HPDE6-E6E7 (cell line): ENCODE measurements at regions not wholly inside any gene's neighbourhood (a gene's known extent, or its start where the extent isn't known, plus 50 kb on each side); places are given as distances from the start of the nearest gene placed in this dataset.
"Not testable (repeated sequence)": the region's sequence is repeated elsewhere in the genome, so short reads cannot be mapped to it uniquely, and the experiment has no call there.

Experiments used
- DNase-seq: peaks from one replicate; pipeline ENCODE4 v3.0.0; 2011; ENCODE audit warnings: missing footprints; ENCODE audit errors: extremely low spot score

DNA sequence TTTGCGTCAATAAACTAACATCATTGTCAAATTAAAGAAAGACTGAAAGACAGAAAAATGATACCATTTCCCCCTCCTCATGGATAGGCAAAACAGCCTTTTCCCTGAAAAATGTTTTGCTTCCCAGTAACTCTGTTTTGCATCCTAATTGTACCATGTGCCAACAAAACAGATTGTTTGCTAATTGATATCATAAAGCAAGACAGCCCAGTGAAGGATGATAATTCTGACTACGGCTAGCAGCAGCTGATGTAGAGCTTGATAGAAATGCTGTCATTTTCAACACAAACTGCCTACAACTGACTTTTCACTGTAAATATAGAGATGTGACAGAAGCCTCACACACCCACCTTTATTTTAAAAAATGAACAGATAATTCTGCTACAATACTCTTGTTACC lies 1061.6 kb downstream of the HACE1 start:
- no peak for DNase-seq

DNA sequence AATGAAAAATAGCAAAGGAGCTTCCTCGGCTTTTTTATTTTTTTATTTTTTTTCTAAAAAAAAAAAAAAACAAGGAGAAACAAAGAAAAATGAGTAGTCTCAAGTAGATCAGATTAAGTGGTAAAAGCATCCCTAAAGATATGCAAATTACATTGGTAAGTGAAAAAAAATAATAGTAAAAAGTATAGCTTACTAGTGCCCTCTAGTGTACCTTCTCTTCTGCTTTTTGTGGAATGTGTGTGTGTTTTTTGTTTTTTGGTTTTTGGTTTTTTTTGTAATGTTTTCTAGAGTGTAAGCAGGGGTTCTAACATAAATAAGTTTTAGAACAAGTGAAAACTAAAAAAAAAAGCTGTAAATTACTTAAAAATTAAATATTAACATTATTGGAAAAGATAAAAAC lies 1062.0 kb downstream of the HACE1 start:
- no peak for DNase-seq

DNA sequence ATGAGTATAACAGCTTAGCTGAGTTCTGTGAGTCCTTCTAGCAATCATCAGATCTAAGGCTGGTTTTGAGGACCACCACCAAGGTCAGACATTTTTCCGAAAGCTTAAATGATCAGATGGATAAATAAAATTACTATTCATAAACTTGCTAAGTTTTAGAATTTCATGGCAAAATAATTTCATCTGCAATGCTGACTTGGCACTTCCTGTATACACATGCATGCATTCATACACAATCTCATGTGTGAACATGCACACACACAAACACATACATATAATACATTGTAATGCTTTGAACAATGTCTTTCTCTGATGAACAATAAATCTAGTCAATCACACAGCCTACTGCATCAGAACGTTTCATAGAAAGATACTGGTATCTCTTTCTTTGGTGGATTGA lies 1068.3 kb downstream of the HACE1 start:
- DNase-seq, result no peak

DNA sequence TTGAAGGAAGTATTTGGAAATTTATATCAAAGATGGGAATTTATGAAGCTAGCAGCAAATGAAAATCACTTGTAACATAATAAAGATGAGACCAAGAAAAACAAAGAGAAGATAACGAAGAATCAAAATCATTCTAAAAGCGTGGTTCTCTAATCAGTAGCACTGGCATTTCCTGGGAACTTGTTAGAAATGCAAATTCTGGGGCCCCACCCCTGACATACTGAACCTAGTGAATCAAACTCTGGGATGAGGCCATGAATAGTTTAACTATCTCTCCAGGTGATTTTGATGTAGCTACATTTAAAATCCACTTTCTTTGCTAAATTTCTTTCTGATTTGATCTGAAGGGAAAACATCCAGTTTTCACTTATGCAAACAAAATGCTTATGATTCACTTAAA lies 1075.6 kb downstream of the HACE1 start:
- no peak for DNase-seq

DNA sequence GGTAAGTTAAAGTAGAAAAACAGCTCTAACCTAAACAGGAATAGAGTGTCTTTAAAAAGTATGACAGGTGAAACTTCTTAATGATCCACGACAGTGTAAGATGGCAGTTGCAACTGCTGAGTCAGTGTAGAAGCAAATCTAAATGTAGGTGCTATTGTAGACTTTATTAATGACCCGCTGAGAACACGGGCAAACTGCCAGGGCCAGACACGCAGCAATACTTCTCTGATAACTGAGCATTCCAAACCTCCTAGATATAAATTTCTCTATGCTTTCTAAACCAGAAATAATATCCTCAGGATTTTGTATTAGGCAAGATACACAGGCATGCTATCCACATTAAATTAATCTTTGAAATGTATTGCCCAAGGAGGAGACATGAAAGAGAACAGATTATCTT lies 1076.4 kb downstream of the HACE1 start:
- DNase-seq, result no peak

DNA sequence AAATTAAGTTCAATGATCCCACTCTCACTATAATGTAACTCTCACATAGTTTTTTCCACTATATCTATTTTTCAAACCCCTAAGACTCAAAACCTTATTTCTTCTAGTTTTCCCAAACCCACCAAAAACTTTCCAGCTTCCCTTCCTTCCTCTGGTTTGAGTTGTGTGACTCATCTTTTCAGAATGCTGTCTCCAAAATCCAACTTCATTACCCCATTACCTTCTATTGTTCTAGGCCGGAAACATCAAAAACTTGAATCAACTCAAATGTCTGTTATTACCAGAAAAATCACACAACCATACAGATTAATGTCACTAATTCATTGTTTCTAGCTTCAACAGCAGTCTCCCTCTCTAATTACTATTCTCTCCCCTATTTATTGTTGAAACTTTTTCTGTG lies 1090.3 kb downstream of the HACE1 start:
- DNase-seq, result no peak

DNA sequence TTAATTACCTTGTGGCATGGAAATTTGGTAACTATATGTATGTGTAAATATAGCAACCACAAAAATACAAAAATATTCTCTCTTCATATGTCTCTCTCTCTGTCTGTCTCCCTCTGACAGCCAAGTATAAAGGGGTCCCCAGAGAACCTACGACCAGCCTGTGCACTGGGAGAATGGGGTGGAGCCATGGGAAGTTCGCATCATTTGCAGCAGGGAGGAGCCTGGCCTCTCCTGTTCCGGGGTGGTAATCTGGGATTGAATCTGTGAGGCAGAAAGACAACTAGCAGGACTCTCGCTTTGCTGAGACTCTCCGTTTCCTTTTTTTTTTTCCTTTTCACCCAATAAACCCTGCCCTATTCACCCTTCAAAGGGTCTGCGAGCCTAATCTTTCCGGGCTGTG lies 1109.1 kb downstream of the HACE1 start:
- DNase-seq, result no peak

DNA sequence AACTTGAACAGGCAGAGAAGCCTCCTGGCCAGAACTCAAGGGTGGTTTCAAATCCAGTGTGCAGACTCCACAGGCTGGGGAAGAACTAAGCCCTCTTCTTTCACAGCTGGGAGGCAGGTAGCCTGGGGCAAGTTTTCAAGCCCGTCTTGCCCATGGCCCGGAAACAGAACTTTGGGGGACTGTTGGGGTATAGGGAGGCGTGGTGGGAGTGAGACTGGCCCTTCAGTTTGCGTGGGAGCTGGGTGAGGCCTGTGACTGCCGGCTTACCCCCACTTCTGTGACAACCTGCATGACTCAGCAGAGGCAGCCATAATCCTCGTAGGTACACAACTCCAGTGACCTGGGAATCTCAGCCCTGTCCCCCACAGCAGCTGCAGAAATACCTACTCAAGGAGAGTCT lies 1125.7 kb downstream of the HACE1 start:
- DNase-seq, result no peak

DNA sequence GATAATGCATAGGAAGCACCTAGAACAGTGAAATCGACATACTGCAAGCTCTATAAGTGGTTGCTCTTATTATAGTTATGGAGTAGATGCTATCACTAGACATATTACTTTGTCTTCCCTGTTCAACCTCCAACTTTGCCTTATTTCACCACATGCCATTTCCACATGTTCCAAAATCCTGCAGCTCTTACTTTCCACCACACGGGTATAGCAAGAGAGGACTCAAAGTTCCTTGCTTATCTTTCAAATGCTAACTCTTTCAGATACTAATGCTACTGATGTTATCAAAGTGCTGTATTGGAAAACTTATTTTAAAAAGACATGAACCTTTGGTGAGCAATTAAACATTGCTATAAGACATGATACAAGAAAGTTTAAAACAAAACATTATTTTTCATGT lies 1130.1 kb downstream of the HACE1 start:
- DNase-seq, result no peak

DNA sequence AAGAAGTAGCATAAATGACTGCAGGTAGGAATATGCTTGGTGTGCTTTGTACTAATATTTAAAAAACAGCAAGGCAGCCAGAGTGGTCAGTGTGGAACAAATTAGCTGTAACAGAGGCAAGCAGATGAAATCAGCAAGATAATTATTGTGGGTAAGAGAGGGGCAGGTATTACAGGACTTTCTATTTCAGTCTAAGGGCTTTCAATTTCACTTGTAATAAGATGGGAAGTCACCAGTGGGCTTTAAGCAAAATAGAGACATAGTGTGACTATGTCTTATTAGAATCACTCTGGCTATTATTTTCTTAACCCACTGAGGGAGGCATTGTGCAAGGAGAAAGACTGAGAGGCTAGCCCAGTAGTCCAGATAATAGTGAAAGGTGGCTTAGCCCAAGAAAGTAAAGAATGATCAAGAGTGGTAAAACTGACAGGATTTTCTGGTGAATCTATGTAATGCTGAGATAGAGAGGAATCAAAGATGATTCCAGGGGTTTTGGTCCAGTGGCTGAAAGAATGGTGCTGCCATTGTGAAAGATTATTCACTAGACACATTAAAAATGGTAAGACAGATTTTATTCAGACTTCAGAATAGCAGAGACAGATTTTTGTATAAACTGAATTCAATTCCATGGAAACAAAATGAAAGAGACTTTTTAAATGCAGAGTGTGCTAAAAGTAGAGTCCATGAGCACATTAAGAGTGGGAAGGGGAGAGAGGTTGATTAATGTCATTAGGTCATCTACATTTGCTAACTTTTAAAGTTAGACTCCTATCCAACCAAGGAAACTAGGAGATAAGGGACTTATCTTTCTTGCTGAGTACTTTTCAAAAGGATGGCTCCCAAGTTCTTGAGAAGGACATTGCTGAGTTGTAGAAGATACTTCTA lies 1136.0 kb downstream of the HACE1 start:
- no peak for DNase-seq

DNA sequence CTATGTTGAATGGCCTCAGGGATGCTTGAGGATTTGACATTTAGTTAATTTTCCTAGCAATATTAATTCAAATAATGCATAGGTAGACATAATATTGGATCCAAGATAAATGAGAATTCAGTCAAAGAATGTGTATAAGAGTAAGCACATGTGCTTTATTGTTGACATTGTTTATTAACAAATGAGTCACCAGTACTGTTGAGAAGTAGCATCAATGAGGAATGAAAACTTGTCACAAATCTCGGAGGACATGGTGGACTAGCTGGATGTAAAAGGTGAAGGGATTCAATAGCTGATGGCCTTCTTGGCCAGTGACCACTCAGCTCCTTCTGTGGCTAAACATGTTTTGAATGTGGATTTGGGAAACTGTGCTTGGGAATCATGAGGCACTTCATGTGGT lies 1137.0 kb downstream of the HACE1 start:
- no peak for DNase-seq

DNA sequence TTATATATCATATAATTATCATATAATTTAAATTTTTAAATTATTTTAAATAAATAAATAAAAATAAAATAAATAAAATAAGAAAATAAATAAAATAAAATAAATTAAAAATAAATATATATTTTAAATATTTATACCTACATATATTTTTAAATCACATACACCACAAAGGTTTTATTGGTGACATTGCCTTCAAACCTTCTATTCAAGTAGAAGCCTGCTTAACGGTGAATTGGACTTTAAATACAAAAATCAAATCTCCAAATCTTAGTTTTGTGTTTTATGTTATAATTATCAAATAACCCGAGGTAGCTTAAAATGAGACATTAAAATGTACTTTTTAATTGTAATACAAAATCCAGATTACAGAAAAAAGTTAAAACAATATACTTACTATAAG lies 1137.8 kb downstream of the HACE1 start:
- no peak for DNase-seq

DNA sequence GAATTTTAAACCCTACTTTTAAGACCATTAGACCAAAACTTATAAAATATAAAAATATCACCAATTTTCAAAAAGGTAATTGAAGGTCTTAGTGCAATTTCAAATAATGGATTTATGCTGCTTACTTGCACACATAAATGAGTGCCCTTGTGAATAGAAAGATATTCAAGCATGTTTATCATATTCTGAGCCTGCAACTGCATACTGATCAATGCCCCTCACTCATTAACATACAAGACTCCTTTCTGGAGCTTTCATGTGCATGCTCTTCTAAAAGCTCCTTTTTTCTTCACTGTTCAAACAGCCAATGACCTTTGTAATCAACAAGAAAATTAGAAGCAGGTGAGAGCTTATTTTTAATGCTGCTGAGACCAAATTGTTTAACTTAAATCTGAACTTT lies 1139.3 kb downstream of the HACE1 start:
- no peak for DNase-seq

DNA sequence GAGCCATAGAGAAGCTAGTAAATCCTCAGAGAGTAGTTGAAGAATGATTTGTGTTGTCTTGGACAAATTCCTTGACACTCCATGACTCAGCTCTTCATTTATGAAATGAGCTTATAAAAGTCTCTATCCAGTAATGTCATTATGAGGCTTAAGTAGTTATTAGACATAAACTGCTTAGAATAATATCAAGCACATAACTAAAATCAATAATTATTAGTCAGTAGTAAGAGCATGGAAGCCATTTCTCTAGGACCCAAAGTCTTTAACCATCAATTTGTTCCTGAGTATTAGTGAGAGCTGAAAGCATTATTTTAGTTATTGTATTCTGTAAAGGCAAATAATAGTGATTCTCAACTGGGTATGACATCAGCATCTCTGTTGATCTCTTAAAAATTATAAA lies 1140.2 kb downstream of the HACE1 start:
- no peak for DNase-seq

DNA sequence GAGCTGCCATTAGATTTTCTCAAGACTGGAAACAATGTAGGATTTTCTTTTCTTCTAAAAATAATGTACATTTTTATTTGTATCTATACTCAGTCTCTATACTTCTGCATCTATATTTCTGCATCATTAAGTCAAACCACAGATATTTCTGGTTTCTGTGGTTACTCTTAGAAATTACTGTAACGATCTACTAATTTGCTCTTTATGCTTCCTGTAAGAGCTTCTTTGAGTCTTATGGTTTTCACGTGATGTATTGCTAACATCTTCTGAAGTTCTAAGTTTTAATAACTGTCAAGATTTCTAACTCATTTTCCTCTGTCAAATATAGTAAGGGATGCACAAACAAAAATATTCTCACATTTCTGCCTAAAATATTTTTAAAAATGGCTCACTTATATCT lies 1144.5 kb downstream of the HACE1 start:
- DNase-seq, result no peak

DNA sequence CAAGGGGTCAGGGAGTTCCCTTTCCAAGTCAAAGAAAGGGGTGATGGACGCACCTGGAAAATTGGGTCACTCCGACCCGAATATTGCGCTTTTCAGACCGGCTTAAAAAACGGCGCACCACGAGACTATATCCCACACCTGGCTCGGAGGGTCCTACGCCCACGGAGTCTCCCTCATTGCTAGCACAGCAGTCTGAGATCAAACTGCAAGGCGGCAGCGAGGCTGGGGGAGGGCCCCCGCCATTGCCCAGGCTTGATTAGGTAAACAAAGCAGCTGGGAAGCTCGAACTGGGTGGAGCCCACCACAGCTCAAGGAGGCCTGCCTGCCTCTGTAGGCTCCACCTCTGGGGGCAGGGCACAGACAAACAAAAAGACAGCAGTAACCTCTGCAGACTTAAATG lies 1150.5 kb downstream of the HACE1 start:
- DNase-seq, result not testable (repeated sequence)

DNA sequence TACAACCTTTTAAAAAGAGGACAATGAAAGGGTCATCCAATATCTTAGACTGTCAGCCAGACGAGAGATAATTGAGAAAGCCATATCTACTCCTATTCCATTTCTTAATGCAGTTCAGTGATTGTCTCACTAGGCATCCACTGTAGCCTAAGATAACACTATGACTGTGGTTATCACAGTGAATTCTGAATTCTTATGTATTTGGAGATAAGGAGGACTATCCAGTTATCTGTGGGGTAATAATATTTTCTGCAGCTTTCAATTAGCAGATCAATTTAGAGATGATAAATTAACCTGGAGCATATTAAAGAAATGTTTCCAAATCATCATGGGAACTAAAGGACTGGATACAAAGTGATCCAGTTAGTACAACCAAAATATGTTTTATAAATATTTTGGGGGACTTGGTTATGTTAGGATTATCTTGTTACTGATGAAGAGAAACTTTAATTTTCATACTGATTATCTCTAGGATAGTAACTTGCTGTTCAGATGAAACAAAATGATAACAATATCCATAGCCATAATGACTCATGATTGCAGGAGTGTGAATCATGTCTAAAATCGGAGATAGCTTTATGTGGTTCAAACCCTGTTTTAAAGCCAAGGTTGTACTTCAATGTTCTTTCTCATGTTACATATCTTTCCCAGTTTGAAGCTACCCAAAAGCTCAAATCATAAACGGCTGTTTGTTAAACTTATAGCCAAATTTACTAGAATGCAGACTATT lies 1152.0 kb downstream of the HACE1 start:
- peak; percentile 3 for DNase-seq

DNA sequence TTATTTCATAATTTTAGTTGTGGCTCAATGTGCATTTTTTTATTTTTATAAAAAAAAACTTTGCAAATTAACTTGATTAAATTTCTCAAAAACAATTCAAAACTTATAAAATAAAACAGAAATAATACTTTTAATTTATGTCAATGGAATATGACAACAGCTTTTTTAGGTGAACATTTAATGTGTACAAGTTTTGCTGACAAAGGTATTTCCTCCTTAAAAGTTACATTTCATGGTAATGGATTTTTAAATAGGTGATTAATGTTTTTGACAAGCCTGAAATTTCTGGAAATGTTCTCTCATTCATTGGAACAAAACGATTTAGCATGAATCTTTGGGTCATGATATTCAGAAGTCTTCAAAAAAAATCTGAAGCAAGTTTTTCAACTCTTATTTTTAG lies 1160.0 kb downstream of the HACE1 start:
- no peak for DNase-seq

DNA sequence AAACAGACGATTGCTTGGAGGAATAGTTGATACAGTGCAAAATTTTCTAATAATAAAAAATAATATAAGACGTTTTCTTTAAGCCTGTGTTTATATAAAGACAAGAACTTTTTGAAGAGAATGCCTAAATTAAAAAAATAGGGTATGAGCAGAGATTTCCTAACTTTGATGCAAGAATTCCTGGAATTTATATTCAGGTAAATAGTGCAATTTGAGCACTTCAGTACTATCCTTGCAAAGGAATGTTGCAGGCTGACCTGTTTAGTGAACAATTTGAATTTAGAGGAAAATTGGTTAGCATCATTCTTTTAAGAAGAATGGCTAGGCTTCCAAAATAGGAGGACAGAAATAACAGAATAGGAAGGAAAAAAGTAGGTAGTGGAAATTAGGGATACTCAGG lies 1172.3 kb downstream of the HACE1 start:
- DNase-seq, result no peak

DNA sequence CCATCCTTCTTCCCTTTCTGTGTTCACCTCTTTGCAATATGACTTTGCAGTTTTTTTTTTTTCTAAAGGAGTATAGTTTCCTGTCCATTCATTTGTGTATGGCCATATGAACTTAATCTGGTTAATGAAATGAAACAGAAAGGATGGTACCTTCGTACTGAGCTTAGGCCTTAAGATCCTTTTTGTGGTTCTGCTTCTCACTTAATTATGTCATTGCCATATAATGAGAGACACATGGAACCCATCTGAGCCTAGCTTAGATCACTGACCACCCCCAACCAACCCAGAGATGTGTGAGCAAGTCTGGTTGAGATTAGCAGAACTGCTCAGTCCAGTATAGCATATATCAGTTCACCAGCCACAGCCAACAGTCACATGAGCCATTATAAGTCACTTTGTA lies 1179.6 kb downstream of the HACE1 start:
- DNase-seq, result no peak

DNA sequence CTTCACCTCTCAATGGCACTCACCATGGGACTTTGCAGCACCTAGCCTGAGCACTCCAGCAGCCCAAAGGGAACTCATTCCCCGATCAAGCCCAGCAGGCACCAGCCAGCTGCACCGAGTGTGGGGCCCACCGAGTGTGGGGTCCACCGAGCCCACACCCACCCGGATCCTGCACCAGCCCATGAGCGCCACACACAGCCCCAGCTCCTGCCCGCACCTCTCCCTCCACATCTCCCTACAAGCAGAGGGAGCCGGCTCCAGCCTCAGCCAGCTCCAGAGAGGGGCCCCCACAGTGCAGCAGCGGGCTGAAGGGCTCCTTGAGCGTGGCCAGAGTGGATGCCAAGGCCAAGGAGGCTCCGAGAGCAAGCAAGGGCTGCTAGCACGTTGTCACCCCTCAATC lies 1182.4 kb downstream of the HACE1 start:
- no peak for DNase-seq

DNA sequence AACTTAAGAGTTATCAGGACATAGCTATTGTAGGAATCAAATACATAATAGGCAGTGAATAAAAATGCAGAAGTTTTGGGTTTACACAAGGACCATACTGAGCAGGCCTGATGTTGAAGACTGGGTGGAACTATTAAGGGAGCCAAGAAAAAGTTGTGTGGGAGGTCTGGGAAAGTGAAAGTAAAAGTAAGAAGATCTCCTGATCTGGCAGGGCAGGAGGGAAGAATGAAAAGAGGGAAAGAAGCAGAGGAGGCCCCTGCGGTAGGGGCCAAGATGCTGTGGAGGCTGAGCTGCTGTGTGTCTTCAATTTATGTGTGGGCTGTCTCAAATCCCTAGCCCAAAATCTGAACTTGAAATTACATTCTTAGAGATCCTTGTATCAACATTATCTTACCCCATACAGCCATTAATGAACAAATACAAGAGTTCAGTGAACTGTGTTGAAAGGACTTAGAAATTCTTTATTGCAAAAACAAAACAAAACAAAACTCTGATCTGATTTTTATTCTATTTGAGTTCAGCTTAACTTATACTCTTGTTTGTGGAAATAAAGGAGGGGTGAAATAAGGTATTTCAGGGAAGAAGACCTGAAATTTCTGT lies 1183.8 kb downstream of the HACE1 start:
- no peak for DNase-seq

DNA sequence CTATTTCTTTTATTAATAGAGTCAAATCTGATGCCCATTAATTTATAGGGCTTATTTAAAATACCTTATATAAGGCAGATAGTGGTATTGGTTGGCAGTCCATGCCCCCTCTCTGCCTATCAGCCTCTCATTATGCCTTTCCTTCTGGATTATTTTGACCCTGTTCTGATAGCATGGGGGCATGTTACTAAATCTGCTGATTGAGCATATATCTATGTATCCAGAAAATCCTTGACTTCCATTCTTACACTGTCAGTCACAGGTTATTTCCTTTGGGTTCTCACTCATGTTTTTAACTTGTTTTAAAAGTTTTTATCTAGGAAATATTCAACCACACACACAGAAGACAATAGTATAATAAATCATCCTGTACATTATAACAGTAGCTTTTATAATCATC lies 1184.9 kb downstream of the HACE1 start:
- DNase-seq, result no peak
